ENCODE measurements at regions not wholly inside any gene's neighbourhood (a gene's known extent, or its start where the extent isn't known, plus 50 kb on each side); places are given as distances from the start of the nearest gene placed in this dataset.
A peak's percentile ranks its signal among the peaks of the same experiment; 100 is the strongest.

GRCh38 chr11:113529606-113530005 lies 54.4 kb upstream of the DRD2 start:
- no peaks in the 10 kb centered on the region for H3K9me3 ChIP-seq (replicated peaks in 1 of 2; ENCODE audit: control insufficient read depth in 1 of 2, insufficient read depth in 1 of 2, low read length in 2 of 2)
- H3K9me3 Mint-ChIP-seq, result no peaks in the 10 kb centered on the region
- intact Hi-C loops (cut with micrococcal nuclease), result loop anchor here in 1 of 2 donors (10.0 kb wide), 1 partner anchor 1315 kb away; no protein-coding TSS in a partner anchor
- TF ChIP-seq CTCF (IDR thresholded peaks at IDR 0.05), result no peak
- no peak overlapping the region for H3K27ac ChIP-seq (ENCODE audit: low read depth in 1 of 2, low read length in 2 of 2)
- no peaks in the 10 kb centered on the region for H3K36me3 ChIP-seq (replicated peaks in 1 of 2; ENCODE audit: control insufficient read depth in 1 of 2, insufficient read depth in 2 of 2, low read length in 2 of 2)
- DNase-seq, result no peak
- H2AFZ ChIP-seq (ENCODE audit: insufficient read depth, low read depth, low read length, poor library complexity, severe bottlenecking), result no peak overlapping the region
- H3K27ac Mint-ChIP-seq, result peak overlapping the region in 1 of 7 donors; percentile 47
- no peaks in the 10 kb centered on the region for H3K79me2 ChIP-seq (ENCODE audit: insufficient read depth, low read length)
- H3K4me1 ChIP-seq (ENCODE audit: control insufficient read depth in 1 of 2, insufficient read depth in 2 of 2, low read length in 2 of 2), result no peaks in the 10 kb centered on the region
- H3K9ac ChIP-seq (ENCODE audit: insufficient read depth, low read length, poor library complexity, severe bottlenecking), result no peak overlapping the region
- no peak overlapping the region for H3K4me3 ChIP-seq (replicated peaks in 1 of 3; ENCODE audit: low read depth in 2 of 3, low read length in 3 of 3)
- peaks cover 7 to 12% (median 8%) of the 10 kb centered on the region in 3 donors for H3K27me3 Mint-ChIP-seq (ENCODE audit: low read depth in 3 of 3)
- no peaks in the 10 kb centered on the region for H3K27me3 ChIP-seq (ENCODE audit: control insufficient read depth in 2 of 2, insufficient read depth in 2 of 2, low read length in 2 of 2)
- H3K4me1 Mint-ChIP-seq, result no peaks in the 10 kb centered on the region
- no peak overlapping the region for H3K4me3 Mint-ChIP-seq
- WGBS (ENCODE audit: insufficient coverage), result 100% methylated on average over 1 of the region's 1 CpG
- H3K36me3 Mint-ChIP-seq, result no peaks in the 10 kb centered on the region
- H4K20me1 ChIP-seq (ENCODE audit: insufficient read depth, low read length), result no peaks in the 10 kb centered on the region
- no peak overlapping the region for H3K4me2 ChIP-seq (replicated peaks; ENCODE audit: extremely low read depth, low read length, poor library complexity, severe bottlenecking)

- H3K4me3 ChIP-seq (replicated peaks in 1 of 3; ENCODE audit: low read depth in 2 of 3, low read length in 3 of 3), result no peak overlapping the region
- intact Hi-C loops (cut with micrococcal nuclease), result no loop called here
- Mint-ChIP-seq H3K27me3 (ENCODE audit: low read depth in 3 of 3) (peaks cover 7 to 12% (median 8%) of the 10 kb centered on the region in 3 donors), H3K4me1 (no peaks in the 10 kb centered on the region), H3K27ac (no peak overlapping the region), H3K9me3 (no peaks in the 10 kb centered on the region), H3K36me3 (no peaks in the 10 kb centered on the region), H3K4me3 (no peak overlapping the region)
- DNase-seq, result no peak
- H2AFZ ChIP-seq (ENCODE audit: insufficient read depth, low read depth, low read length, poor library complexity, severe bottlenecking), result no peak overlapping the region
- no peaks in the 10 kb centered on the region for H4K20me1 ChIP-seq (ENCODE audit: insufficient read depth, low read length)
- no peak for TF ChIP-seq CTCF (IDR thresholded peaks at IDR 0.05)
- no peak overlapping the region for H3K4me2 ChIP-seq (replicated peaks; ENCODE audit: extremely low read depth, low read length, poor library complexity, severe bottlenecking)
- H3K27me3 ChIP-seq (ENCODE audit: control insufficient read depth in 2 of 2, insufficient read depth in 2 of 2, low read length in 2 of 2), result no peaks in the 10 kb centered on the region
- H3K79me2 ChIP-seq (ENCODE audit: insufficient read depth, low read length), result no peaks in the 10 kb centered on the region
- no peak overlapping the region for H3K9ac ChIP-seq (ENCODE audit: insufficient read depth, low read length, poor library complexity, severe bottlenecking)
- no peaks in the 10 kb centered on the region for H3K4me1 ChIP-seq (ENCODE audit: control insufficient read depth in 1 of 2, insufficient read depth in 2 of 2, low read length in 2 of 2)
- no peak overlapping the region for H3K27ac ChIP-seq (ENCODE audit: low read depth in 1 of 2, low read length in 2 of 2)
- no peaks in the 10 kb centered on the region for H3K9me3 ChIP-seq (replicated peaks in 1 of 2; ENCODE audit: control insufficient read depth in 1 of 2, insufficient read depth in 1 of 2, low read length in 2 of 2)
- no peaks in the 10 kb centered on the region for H3K36me3 ChIP-seq (replicated peaks in 1 of 2; ENCODE audit: control insufficient read depth in 1 of 2, insufficient read depth in 2 of 2, low read length in 2 of 2)
These were observed 53.8 kb upstream of the DRD2 start for GRCh38 chr11:113528982-113529381.
